LNCaP clone FGC (cell line): ENCODE measurements at regions not wholly inside any gene's neighbourhood (a gene's known extent, or its start where the extent isn't known, plus 50 kb on each side); places are given as distances from the start of the nearest gene placed in this dataset.
"Not testable (repeated sequence)": the region's sequence is repeated elsewhere in the genome, so short reads cannot be mapped to it uniquely, and the experiment has no call there.

Experiments
- DNase-seq: peaks from one replicate; pipeline ENCODE4 v3.0.0-alpha.2; 2011; ENCODE audit warnings: low read depth
- H3K4me3 ChIP-seq: 2 replicates; pipeline ENCODE4 v1.5.1; 2011; ENCODE audit warnings: mild to moderate bottlenecking, low read depth, low read length, control low read depth
- CTCF ChIP-seq: IDR thresholded peaks from 2 replicates; pipeline ENCODE4 v1.5.1; 2012; ENCODE audit warnings: mild to moderate bottlenecking; ENCODE audit not compliant: control insufficient read depth, insufficient read depth; ENCODE audit errors: extremely low read depth

GRCh38 chr2:89195636-89196251 is 504.3 kb downstream of the RPIA start:
- DNase-seq, H3K4me3 ChIP-seq: not testable (repeated sequence)

- DNase-seq, H3K4me3 ChIP-seq: not testable (repeated sequence)
Measured at GRCh38 chr2:89196719-89197118, 505.2 kb downstream of the RPIA start.

DNA sequence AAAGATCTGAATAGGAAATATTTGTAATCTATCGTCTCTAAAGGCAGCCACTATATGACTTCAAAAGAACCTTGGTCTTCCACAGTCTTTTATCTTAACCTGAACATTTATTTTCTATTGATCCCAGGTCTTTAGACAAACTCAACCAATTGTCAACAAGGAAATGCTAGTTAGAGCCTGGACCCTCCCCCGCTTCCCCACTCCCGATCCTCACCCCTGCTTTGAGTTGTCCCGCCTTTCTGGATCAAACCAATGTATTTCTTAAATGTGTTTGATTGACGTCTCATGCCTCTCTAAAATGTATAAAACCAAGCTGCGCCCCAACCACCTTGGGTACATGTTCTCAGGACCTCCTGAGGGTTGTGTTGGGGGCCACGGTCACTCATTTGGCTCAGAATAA is 506.6 kb downstream of the RPIA start:
- not testable (repeated sequence) for DNase-seq, H3K4me3 ChIP-seq

- DNase-seq, H3K4me3 ChIP-seq: not testable (repeated sequence)
Measured at GRCh38 chr2:89199453-89200246, 508.2 kb downstream of the RPIA start.

GRCh38 chr2:89200247-89200527 is 508.7 kb downstream of the RPIA start:
- H3K4me3 ChIP-seq, DNase-seq: not testable (repeated sequence)

DNA sequence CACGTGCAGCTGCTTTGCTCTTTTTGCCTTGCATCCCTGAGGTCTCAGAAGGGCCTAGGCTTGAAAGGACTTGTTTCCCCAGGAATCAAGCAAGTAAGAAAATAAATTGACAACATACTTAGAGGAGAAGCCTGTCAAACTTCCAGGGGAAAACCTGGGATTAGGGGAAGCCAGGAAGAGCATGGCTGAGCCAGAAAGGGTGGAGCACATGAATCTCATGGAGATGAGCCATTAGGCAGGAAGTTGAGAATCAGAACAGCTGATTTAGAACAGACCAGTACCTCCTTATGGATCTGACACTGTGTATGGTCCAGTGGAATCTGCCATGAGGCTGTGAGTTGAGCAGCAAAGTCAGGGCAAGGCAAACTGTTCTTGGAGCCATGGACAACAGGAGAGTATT is 511.0 kb downstream of the RPIA start:
- H3K4me3 ChIP-seq, DNase-seq: not testable (repeated sequence)

DNA sequence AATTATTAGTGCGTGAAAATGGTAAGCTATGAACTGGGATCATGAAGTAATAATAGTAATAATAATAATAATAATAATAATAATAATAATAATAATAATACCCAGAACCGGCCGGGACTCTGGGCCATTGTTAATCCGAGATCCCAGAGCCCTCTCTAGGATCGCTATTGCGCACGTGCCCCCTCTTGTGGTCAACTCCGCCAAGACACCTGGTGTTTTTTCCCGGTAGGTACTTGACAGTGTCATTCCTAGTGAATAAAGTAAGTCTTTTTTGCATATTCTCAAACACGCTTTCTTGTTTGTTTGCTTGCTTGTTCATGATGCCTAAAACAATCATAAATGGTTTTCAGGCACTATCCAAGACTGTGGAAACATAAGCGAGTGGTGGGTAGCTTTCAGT is 513.7 kb downstream of the RPIA start:
- TF ChIP-seq CTCF, result peak; percentile 62
- not testable (repeated sequence) for H3K4me3 ChIP-seq, DNase-seq

- H3K4me3 ChIP-seq, DNase-seq: not testable (repeated sequence)
Measured at GRCh38 chr2:89208144-89208932, 516.9 kb downstream of the RPIA start.

DNA sequence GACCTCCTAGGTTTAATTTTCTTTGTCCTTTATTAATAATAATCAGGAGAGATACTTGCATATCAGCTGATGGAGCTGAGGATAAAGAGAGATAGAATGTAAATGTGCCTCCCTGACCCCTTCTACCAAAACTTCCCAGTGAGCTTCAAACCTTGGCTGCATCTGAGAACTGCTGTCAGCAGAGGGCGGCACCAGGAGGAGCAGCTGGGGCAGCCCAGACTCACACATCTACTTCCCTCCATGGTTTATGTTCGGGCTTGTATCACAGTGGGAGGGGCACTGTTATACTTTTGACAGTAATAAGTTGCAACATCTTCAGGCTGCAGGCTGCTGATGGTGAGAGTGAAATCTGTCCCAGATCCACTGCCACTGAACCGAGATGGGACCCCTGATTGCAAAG is 521.7 kb downstream of the RPIA start:
- H3K4me3 ChIP-seq, DNase-seq: not testable (repeated sequence)

- DNase-seq, result not testable (repeated sequence)
Measured at GRCh38 chr2:89213811-89214210, 522.3 kb downstream of the RPIA start.

DNA sequence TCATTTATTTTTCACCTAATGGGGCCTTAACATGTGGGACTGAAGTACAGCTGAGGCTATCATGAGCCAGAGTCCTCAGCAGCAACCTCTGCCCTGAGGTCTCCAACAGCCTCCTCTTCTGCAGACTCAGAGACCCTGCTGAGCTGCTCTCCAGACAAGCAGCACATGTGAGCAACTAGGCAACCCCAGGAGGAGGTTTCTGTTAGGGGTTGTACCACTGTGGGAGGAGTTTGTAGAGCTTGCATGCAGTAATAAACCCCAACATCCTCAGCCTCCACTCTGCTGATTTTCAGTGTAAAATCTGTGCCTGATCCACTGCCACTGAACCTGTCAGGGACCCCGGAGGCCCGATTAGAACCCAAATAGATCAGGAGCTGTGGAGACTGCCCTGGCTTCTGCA is 530.0 kb downstream of the RPIA start:
- H3K4me3 ChIP-seq, DNase-seq: not testable (repeated sequence)

More at GRCh38 chr2:89213811-89214210, 522.3 kb downstream of the RPIA start:
- not testable (repeated sequence) for H3K4me3 ChIP-seq

GRCh38 chr2:89222063-89222732 is 530.7 kb downstream of the RPIA start:
- DNase-seq, H3K4me3 ChIP-seq: not testable (repeated sequence)

DNA sequence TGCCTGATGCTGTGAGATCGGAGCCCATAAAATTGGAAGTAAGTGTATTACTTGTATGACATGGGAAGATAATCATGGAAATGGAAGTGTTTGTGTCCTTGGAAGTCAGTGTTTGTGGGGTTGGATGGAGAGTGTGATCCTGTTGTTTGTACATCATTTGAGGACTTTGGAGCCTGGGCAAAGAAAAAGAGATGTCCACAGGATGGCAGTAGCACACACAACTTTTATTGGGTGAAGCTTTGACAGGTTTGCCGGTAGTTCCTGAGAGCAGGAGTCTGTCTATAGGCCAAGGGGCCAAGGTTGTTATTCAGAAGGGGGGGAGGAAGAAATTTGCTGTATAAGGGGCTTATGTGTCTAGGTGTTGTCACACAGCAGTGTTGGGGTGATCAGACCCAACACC is 533.3 kb downstream of the RPIA start:
- not testable (repeated sequence) for H3K4me3 ChIP-seq, DNase-seq

- DNase-seq, H3K4me3 ChIP-seq: not testable (repeated sequence)
Measured at GRCh38 chr2:89229979-89230378, 538.5 kb downstream of the RPIA start.

- H3K4me3 ChIP-seq, DNase-seq: not testable (repeated sequence)
Measured at GRCh38 chr2:89231241-89231640, 539.8 kb downstream of the RPIA start.

DNA sequence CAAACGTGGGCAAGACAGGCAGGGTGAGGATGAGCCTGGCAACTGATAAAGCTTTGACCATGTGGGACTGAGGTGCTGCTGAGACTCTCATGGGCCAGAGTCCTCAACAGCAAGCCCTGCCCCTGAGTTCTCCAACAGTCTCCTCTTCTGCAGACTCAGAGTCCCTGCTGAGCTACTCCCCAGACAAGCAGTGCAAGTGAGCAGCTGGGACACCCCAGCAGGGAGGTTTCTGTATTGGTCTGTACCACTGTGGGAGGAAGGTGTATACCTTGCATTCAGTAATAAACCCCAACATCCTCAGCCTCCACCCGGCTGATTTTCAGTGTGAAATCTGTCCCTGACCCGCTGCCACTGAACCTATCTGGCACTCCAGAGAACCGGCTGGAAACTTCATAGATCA is 542.5 kb downstream of the RPIA start:
- DNase-seq, result not testable (repeated sequence)

DNA sequence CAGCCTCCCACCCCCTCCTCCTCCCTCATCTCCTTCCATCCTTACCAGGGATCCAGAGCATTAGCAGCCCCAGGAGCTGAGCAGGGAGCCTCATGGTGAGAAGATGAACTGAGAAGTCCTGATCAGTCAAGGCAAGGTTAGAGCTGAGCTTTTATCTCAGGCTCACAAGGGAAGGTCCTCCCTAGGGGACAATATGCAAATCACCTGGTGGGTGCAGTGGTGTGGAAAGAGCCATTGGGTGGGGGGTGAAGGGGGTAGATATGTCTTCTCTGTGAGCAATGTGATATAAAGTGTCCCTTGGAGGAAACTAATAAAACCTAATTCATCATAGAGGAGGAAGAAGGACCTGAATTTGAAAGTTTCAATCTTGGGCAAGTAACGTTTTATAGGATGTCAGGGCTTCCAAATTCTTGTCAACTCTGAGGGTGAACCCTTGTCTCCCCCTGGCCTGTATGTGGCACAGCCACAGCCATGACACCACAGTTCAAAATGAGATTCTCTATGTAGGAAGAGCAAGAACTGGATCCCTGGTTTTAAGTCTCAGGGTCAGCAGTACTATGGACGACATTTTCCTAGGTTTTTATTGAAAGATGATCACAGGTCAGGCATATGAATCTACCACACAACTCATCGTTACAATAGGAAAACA is 543.5 kb downstream of the RPIA start:
- DNase-seq, H3K4me3 ChIP-seq: not testable (repeated sequence)

More for the DNA sequence above, 542.5 kb downstream of the RPIA start:
- not testable (repeated sequence) for H3K4me3 ChIP-seq
